SIG-M5 treated with dmso at 0.1 percent for 504 hours (cell line): ENCODE measurements at regions not wholly inside any gene's neighbourhood (a gene's known extent, or its start where the extent isn't known, plus 50 kb on each side); places are given as distances from the start of the nearest gene placed in this dataset.

ENCODE experiments used
- DNase-seq: peaks from one replicate; lab custom pipeline; 2025; ENCODE audit not compliant: unreplicated experiment; lab: John Stamatoyannopoulos, UW

GRCh38 chr5:106923409-106923808 is 747.3 kb downstream of the EFNA5 start:
- no peak for DNase-seq

- no peak for DNase-seq
Observed at GRCh38 chr5:106921567-106921966, 749.2 kb downstream of the EFNA5 start.

GRCh38 chr5:106910486-106910885 is 760.3 kb downstream of the EFNA5 start:
- DNase-seq, result no peak

GRCh38 chr5:106909716-106910115 is 761.0 kb downstream of the EFNA5 start:
- DNase-seq, result no peak

GRCh38 chr5:106907979-106908378 is 762.8 kb downstream of the EFNA5 start:
- no peak for DNase-seq

- DNase-seq, result no peak
Observed at GRCh38 chr5:106906199-106906598, 764.5 kb downstream of the EFNA5 start.

GRCh38 chr5:106894964-106895363 is 775.8 kb downstream of the EFNA5 start:
- DNase-seq, result peak; percentile 92

GRCh38 chr5:106882035-106882434 is 788.7 kb downstream of the EFNA5 start:
- DNase-seq, result no peak

- no peak for DNase-seq
Observed at GRCh38 chr5:106880656-106881055, 790.1 kb downstream of the EFNA5 start.

- DNase-seq, result no peak
Observed at GRCh38 chr5:106877881-106878280, 792.9 kb downstream of the EFNA5 start.

GRCh38 chr5:106876665-106877194 is 794.0 kb downstream of the EFNA5 start:
- no peak for DNase-seq

- no peak for DNase-seq
Observed at GRCh38 chr5:106876298-106876622, 794.5 kb downstream of the EFNA5 start.

GRCh38 chr5:106875591-106876297 is 795.0 kb downstream of the EFNA5 start:
- no peak for DNase-seq

GRCh38 chr5:106874974-106875373 is 795.8 kb downstream of the EFNA5 start:
- DNase-seq, result no peak

GRCh38 chr5:106874531-106874930 is 796.2 kb downstream of the EFNA5 start:
- DNase-seq, result no peak

- DNase-seq, result no peak
Observed at GRCh38 chr5:106873568-106873967, 797.2 kb downstream of the EFNA5 start.

- no peak for DNase-seq
Observed at GRCh38 chr5:106865279-106865678, 805.5 kb downstream of the EFNA5 start.

- DNase-seq, result no peak
Observed at GRCh38 chr5:106862450-106863193, 808.1 kb downstream of the EFNA5 start.

GRCh38 chr5:106860398-106861044 is 810.2 kb downstream of the EFNA5 start:
- peak; percentile 21 for DNase-seq

- no peak for DNase-seq
Observed at GRCh38 chr5:106858616-106859015, 812.1 kb downstream of the EFNA5 start.

GRCh38 chr5:106854922-106855321 is 815.8 kb downstream of the EFNA5 start:
- no peak for DNase-seq

GRCh38 chr5:106854105-106854687 is 816.5 kb downstream of the EFNA5 start:
- no peak for DNase-seq
